HEK293 (cell line): ENCODE measurements at regions not wholly inside any gene's neighbourhood (a gene's known extent, or its start where the extent isn't known, plus 50 kb on each side); places are given as distances from the start of the nearest gene placed in this dataset.

Experiments used
- CTCF ChIA-PET: fragments of 350-600 bp; formaldehyde crosslinking; extraction: SDS; loops from one replicate; lab custom pipeline; 2021; ENCODE audit warnings: antibody characterized with exemption; lab: Yijun Ruan, JAX
- POLR2A ChIA-PET: fragments of 300-600 bp; formaldehyde crosslinking; extraction: SDS; loops from one replicate; lab custom pipeline; 2020; ENCODE audit warnings: antibody characterized with exemption, inconsistent platforms; lab: Yijun Ruan, JAX
- H3K27ac ChIP-seq: fragments of 200-500 bp; sonication (Bioruptor generic); 2 replicates; pipeline ENCODE4 v1.5.1; 2014; ENCODE audit warnings: low read depth, low read length, control low read depth, inconsistent platforms; ENCODE audit errors: extremely low read depth
- H3K36me3 ChIP-seq, 2 experiments: fragments of 200-500 bp in 1 of 2; sonication (Bioruptor generic) in 1 of 2; 1 replicate in 1 of 2; 2 replicates in 1 of 2; pipeline ENCODE4 v1.5.1; 2014 to 2017; ENCODE audit warnings: inconsistent platforms in 2 of 2, low read length in 2 of 2; ENCODE audit not compliant: control insufficient read depth in 2 of 2, insufficient read depth in 1 of 2
- H3K4me1 ChIP-seq: fragments of 200-500 bp; sonication (Bioruptor generic); 2 replicates; pipeline ENCODE4 v1.5.1; 2014; ENCODE audit warnings: mild to moderate bottlenecking, low read length, inconsistent platforms; ENCODE audit not compliant: control insufficient read depth, insufficient read depth
- H3K4me3 ChIP-seq: 2 replicates; pipeline ENCODE4 v1.5.1; 2011; ENCODE audit warnings: low read depth, mild to moderate bottlenecking, control low read depth, low read length, moderate library complexity
- H3K9me3 ChIP-seq: fragments of 200-500 bp; sonication (Bioruptor generic); 2 replicates; pipeline ENCODE4 v1.5.1; 2014; ENCODE audit warnings: low read depth, low read length, inconsistent platforms; ENCODE audit not compliant: control insufficient read depth, insufficient read depth
- KLF10 ChIP-seq: fragments of 450-650 bp; IDR thresholded peaks from 2 replicates; pipeline ENCODE4 v1.5.1; 2018; ENCODE audit warnings: missing biosample characterization, mild to moderate bottlenecking, missing genetic modification characterization
- REPIN1 ChIP-seq: fragments of 450-650 bp; formaldehyde crosslinking; IDR thresholded peaks from 2 replicates; pipeline ENCODE4 v1.5.1; 2017; ENCODE audit warnings: missing biosample characterization, missing genetic modification characterization, low read depth
- SALL2 ChIP-seq: fragments of 450-650 bp; formaldehyde crosslinking; IDR thresholded peaks from 2 replicates; pipeline ENCODE4 v1.5.0; 2017; ENCODE audit warnings: missing biosample characterization, mild to moderate bottlenecking, missing genetic modification characterization, borderline replicate concordance
- SETDB1 ChIP-seq: IDR thresholded peaks from one replicate; pipeline ENCODE4 v1.6.1; 2017; ENCODE audit warnings: mild to moderate bottlenecking, low read length, moderate library complexity, mixed read lengths; ENCODE audit not compliant: insufficient read length
- SP7 ChIP-seq: fragments of 450-650 bp; formaldehyde crosslinking; IDR thresholded peaks from 2 replicates; pipeline ENCODE4 v1.5.1; 2016; ENCODE audit warnings: missing biosample characterization, missing genetic modification characterization
- ZBTB21 ChIP-seq: fragments of 450-650 bp; formaldehyde crosslinking; IDR thresholded peaks from 2 replicates; pipeline ENCODE4 v1.5.1; 2017; ENCODE audit warnings: missing biosample characterization, missing genetic modification characterization
- ZNF202 ChIP-seq: fragments of 450-650 bp; formaldehyde crosslinking; IDR thresholded peaks from 2 replicates; pipeline ENCODE4 v1.5.1; 2016; ENCODE audit warnings: missing biosample characterization, missing genetic modification characterization, borderline replicate concordance
- ZNF223 ChIP-seq: fragments of 450-650 bp; formaldehyde crosslinking; IDR thresholded peaks from 2 replicates; pipeline ENCODE4 v1.5.1; 2016; ENCODE audit warnings: missing biosample characterization, missing genetic modification characterization
- ZNF239 ChIP-seq: fragments of 450-650 bp; formaldehyde crosslinking; IDR thresholded peaks from 2 replicates; pipeline ENCODE4 v1.5.1; 2016; ENCODE audit warnings: missing biosample characterization, missing genetic modification characterization
- ZNF248 ChIP-seq: fragments of 450-650 bp; formaldehyde crosslinking; IDR thresholded peaks from 2 replicates; pipeline ENCODE4 v1.5.1; 2017; ENCODE audit warnings: missing biosample characterization, missing genetic modification characterization
- ZNF274 ChIP-seq, 2 experiments: fragments of 200-500 bp in 1 of 2; fragments of 450-650 bp in 1 of 2; sonication (Bioruptor generic) in 1 of 2; formaldehyde crosslinking in 1 of 2; IDR thresholded peaks; 2 replicates each; pipeline versions ENCODE4 v1.5.1 to v1.6.1; 2014 to 2016; ENCODE audit warnings: borderline replicate concordance in 1 of 2, inconsistent platforms in 1 of 2, low read length in 1 of 2, missing biosample characterization in 1 of 2, missing genetic modification characterization in 1 of 2
- ZNF510 ChIP-seq: fragments of 450-650 bp; formaldehyde crosslinking; IDR thresholded peaks from 2 replicates; pipeline ENCODE4 v1.5.1; 2018; ENCODE audit warnings: mild to moderate bottlenecking, missing genetic modification characterization, missing biosample characterization; ENCODE audit not compliant: insufficient replicate concordance
- ZNF626 ChIP-seq: fragments of 450-650 bp; sonication (Bioruptor Pico); formaldehyde crosslinking; IDR thresholded peaks from 2 replicates; pipeline ENCODE4 v1.5.1; 2018; ENCODE audit warnings: missing biosample characterization, missing genetic modification characterization, inconsistent platforms
- ZNF664 ChIP-seq: fragments of 450-650 bp; formaldehyde crosslinking; IDR thresholded peaks from 2 replicates; pipeline ENCODE4 v1.5.1; 2016; ENCODE audit warnings: missing biosample characterization, missing genetic modification characterization
- TF ChIP-seq, protein P1 (sequence below): sonication (generic); formaldehyde crosslinking; IDR thresholded peaks from 2 replicates; pipeline ENCODE4 v1.8.1; 2022; ENCODE audit warnings: mild to moderate bottlenecking, moderate library complexity, missing genetic modification reagents
- TF ChIP-seq, protein P2 (sequence below): fragments of 450-650 bp; formaldehyde crosslinking; IDR thresholded peaks from 2 replicates; pipeline ENCODE4 v1.5.1; 2016; ENCODE audit warnings: missing biosample characterization, missing genetic modification characterization
- TF ChIP-seq, protein P3 (sequence below): fragments of 450-650 bp; formaldehyde crosslinking; IDR thresholded peaks from 2 replicates; pipeline ENCODE4 v1.5.1; 2016; ENCODE audit warnings: missing biosample characterization, missing genetic modification characterization

DNA sequence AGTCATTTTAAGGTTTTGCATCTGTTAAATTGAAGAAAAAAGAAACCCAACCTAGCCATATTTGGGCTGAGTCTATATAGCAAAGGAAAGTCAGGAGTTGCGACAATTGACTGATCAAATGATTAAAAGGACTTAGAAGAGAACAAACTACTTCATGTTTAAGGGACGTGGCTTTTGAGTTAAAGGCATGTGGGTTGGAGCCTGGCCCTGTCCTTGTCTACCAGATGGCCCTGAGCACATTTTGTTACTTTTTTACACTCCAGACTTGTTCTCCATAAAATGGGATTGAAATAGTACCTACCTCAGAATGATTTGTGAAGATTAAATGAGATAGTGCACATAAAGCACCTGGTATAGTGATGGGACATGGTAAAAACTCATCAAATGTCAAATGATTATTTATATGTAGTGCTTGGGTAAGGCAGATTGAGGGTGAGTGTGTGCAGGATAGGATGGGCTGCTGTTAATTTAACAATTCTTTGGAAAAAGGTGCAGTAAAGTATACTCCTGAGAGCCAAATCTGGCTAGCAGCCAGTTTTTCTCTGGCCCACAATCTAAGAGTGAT, 168.3 kb downstream of the KIF20B start (continued):
- TF ChIP-seq ZNF510 (tag by site-specific recombination), result no peak
- peak; percentile 97 for TF ChIP-seq ZNF664 (tag by site-specific recombination)
- no peak for TF ChIP-seq ZNF274 (IDR thresholded peaks at IDR 0.05; ENCODE audit: low read length)
- TF ChIP-seq ZNF274 (tag by site-specific recombination; IDR thresholded peaks at IDR 0.05; ENCODE audit: borderline replicate concordance), result no peak
- no peak for TF ChIP-seq ZNF223

DNA sequence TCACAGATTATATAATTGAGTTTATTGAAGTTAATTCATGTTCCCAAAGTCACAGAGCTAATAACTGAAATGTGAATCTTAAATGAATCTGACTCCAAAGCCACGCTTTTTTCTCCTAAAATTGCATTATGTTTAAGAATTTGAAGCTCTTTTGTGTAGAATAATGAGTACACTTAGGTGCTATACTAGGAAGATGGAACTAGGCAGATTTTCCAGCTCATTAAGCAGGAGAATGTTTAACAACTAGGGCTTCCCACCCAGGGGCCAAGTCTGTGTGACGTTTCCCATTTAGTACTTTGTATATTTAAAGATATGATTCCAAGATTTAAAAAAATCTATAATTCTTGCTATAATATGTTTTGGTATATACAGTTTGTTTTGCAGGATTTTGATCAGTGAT, 169.5 kb downstream of the KIF20B start:
- ChIA-PET POLR2A (no interaction called here), CTCF (interaction anchor here (0.7 kb wide), 1 partner anchor 8 kb away, joined by 3 read pairs; no protein-coding TSS in a partner anchor)
- Histone ChIP-seq H3K27ac (no peak overlapping the region), H3K4me1 (peaks cover 32% of the 10 kb centered on the region), H3K9me3 (no peaks in the 10 kb centered on the region), H3K36me3 (no peaks in the 10 kb centered on the region), H3K4me3 (no peak overlapping the region)
- TF ChIP-seq, protein P1, sequence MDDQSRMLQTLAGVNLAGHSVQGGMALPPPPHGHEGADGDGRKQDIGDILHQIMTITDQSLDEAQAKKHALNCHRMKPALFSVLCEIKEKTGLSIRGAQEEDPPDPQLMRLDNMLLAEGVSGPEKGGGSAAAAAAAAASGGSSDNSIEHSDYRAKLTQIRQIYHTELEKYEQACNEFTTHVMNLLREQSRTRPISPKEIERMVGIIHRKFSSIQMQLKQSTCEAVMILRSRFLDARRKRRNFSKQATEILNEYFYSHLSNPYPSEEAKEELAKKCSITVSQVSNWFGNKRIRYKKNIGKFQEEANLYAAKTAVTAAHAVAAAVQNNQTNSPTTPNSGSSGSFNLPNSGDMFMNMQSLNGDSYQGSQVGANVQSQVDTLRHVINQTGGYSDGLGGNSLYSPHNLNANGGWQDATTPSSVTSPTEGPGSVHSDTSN (CRISPR knock-in tag), result no peak
- TF ChIP-seq ZNF202 (no peak), ZNF248 (no peak), ZNF626 (tag by site-specific recombination) (no peak), REPIN1 (no peak), SP7 (no peak)
- TF ChIP-seq, protein P2, sequence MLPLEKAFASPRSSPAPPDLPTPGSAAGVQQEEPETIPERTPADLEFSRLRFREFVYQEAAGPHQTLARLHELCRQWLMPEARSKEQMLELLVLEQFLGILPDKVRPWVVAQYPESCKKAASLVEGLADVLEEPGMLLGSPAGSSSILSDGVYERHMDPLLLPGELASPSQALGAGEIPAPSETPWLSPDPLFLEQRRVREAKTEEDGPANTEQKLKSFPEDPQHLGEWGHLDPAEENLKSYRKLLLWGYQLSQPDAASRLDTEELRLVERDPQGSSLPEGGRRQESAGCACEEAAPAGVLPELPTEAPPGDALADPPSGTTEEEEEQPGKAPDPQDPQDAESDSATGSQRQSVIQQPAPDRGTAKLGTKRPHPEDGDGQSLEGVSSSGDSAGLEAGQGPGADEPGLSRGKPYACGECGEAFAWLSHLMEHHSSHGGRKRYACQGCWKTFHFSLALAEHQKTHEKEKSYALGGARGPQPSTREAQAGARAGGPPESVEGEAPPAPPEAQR (tag by site-specific recombination), result no peak
- TF ChIP-seq, protein P3, sequence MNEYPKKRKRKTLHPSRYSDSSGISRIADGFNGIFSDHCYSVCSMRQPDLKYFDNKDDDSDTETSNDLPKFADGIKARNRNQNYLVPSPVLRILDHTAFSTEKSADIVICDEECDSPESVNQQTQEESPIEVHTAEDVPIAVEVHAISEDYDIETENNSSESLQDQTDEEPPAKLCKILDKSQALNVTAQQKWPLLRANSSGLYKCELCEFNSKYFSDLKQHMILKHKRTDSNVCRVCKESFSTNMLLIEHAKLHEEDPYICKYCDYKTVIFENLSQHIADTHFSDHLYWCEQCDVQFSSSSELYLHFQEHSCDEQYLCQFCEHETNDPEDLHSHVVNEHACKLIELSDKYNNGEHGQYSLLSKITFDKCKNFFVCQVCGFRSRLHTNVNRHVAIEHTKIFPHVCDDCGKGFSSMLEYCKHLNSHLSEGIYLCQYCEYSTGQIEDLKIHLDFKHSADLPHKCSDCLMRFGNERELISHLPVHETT (tag by site-specific recombination), result no peak

DNA sequence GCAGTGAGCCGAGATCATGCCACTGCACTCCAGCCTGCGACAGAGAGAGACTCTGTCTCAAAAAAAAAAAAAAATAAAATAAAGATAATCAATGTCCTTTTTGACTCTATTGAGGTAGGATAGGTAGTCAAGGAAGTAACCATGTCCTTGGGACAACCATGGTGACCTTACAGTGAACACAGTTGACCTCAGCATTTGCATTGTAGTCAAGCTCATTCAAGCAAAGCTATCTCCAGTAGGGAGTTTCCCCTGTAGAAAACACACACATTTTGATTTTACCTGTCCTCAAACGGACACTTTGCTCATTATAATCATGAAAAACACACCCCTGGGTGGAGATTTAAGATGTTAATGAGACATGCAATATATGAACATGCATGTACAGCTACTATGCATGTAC, 171.7 kb downstream of the KIF20B start:
- H3K4me3 ChIP-seq, result no peak overlapping the region
- TF ChIP-seq ZNF239 (tag by site-specific recombination) (no peak), SALL2 (tag by site-specific recombination) (no peak), KLF10 (tag by site-specific recombination) (no peak)
- ChIA-PET POLR2A (no interaction called here), CTCF (no interaction called here)
- H3K27ac ChIP-seq, result no peak overlapping the region
- H3K4me1 ChIP-seq, result peaks cover 26% of the 10 kb centered on the region
- H3K36me3 ChIP-seq, result no peaks in the 10 kb centered on the region
- no peaks in the 10 kb centered on the region for H3K9me3 ChIP-seq

DNA sequence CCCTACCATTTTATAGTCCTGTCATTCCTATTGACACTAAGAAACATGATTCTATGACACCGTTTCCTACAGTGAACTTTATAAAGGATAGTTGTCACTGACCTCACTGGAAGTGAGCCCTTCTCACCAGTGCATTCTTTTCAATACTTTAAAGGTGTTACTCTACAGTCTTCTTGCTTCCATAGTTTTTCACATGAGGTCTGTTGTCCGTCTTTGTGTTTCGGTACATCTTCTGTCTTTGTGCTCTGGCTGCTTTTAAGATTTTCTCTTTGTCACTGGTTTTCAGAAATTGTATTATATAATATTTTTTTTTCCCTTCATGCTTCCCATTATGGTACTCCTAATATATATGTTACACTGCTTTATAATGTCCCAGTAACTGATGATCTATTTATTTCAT, 174.2 kb downstream of the KIF20B start:
- Histone ChIP-seq H3K4me3 (no peak overlapping the region), H3K4me1 (peaks cover 7% of the 10 kb centered on the region), H3K9me3 (no peaks in the 10 kb centered on the region), H3K36me3 (no peaks in the 10 kb centered on the region), H3K27ac (no peak overlapping the region)
- CTCF ChIA-PET, result interaction anchor here (1.1 kb wide), 1 partner anchor 222 kb away, joined by 5 read pairs; no protein-coding TSS in a partner anchor
- POLR2A ChIA-PET, result no interaction called here
- peak; percentile 33 for TF ChIP-seq SETDB1
- TF ChIP-seq ZBTB21, result no peak
